ENCODE measurements at regions not wholly inside any gene's neighbourhood (a gene's known extent, or its start where the extent isn't known, plus 50 kb on each side); places are given as distances from the start of the nearest gene placed in this dataset.

DNA sequence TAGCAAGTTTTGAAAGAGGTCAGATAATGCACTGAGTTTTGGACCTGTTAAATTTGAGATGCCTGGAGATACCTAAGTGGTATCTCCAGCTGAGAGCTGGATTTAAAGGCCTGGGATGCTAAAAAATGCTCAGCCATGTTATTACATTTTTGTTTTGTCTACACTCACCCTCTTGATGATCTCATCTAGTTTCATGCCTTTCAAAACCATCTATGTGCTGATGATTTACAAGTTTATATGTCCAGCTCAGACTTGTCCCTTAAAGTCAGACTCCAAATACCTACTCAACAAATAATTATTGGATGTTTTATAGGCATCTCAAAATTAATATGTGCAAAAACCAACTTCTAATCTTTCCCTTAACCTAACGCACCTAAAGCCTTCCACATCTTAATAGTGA, 103.6 kb upstream of the OR9G4 start:
- no peak overlapping the region for H2AFZ ChIP-seq (ENCODE audit: control insufficient read depth, low read depth, low read length)
- intact Hi-C loops (cut with micrococcal nuclease; ENCODE audit: unreplicated experiment) (loop anchor here (10.0 kb wide), 1 partner anchor 133 kb away; the partner anchor contains the start of gene OR5AK2), in situ Hi-C loops (cut with MboI) (no loop called here)
- BruUV-seq (replicated peaks): no TSS peak
- no peaks in the 10 kb centered on the region for H4K20me1 ChIP-seq (ENCODE audit: control insufficient read depth, insufficient read depth)
- ATAC-seq (no peak), DNase-seq (ENCODE audit: low read depth, low spot score) (no peak), FAIRE-seq (no peak)
- WGBS (ENCODE audit: insufficient coverage, insufficient replicate concordance, low lambda C conversion rate, missing lambda C conversion rate): 0% methylated on average over 1 of the region's 1 CpG
- no peaks in the 10 kb centered on the region for H3K79me2 ChIP-seq (ENCODE audit: control insufficient read depth, insufficient read depth, low read length)
- CTCF ChIA-PET: interaction anchor here (0.9 to 2.0 kb wide), 2 partner anchors 397 kb away, joined by 3 to 5 read pairs; no protein-coding TSS in a partner anchor
- RAD21 ChIA-PET (ENCODE audit: unreplicated experiment): no interaction called here
- SMC1A ChIA-PET (ENCODE audit: uncharacterized antibody, unreplicated experiment): interaction anchor here (0.9 kb wide), 1 partner anchor 226 kb away, joined by 3 read pairs; no protein-coding TSS in a partner anchor
- H3K4me3 ChIP-seq: no peak overlapping the region
- TF ChIP-seq SUPT20H (IDR thresholded peaks at IDR 0.05; ENCODE audit: borderline replicate concordance, control insufficient read depth, low read depth, low read length) (no peak), MTA3 (IDR thresholded peaks at IDR 0.05; ENCODE audit: borderline replicate concordance, low read length) (no peak)
- H3K27me3 ChIP-seq (replicated peaks in 1 of 2; ENCODE audit: control insufficient read depth in 2 of 2, insufficient read depth in 2 of 2, low read length in 1 of 2): no peaks in the 10 kb centered on the region
- POLR2A ChIA-PET: no interaction called here
- no peak overlapping the region for H3K9ac ChIP-seq (ENCODE audit: control insufficient read depth, insufficient read depth, low read length)
- no peak overlapping the region for H3K27ac ChIP-seq (ENCODE audit: control insufficient read depth, insufficient read depth)
- H3K4me2 ChIP-seq (ENCODE audit: control insufficient read depth, insufficient read depth): no peak overlapping the region
- no peaks in the 10 kb centered on the region for H3K4me1 ChIP-seq (ENCODE audit: control insufficient read depth, insufficient read depth, low read length)
- no peaks in the 10 kb centered on the region for H3K9me3 ChIP-seq (replicated peaks; ENCODE audit: control insufficient read depth, insufficient read depth, low read length)
- no peaks in the 10 kb centered on the region for H3K36me3 ChIP-seq (ENCODE audit: control insufficient read depth in 2 of 2, insufficient read depth in 2 of 2, low read length in 1 of 2)

DNA sequence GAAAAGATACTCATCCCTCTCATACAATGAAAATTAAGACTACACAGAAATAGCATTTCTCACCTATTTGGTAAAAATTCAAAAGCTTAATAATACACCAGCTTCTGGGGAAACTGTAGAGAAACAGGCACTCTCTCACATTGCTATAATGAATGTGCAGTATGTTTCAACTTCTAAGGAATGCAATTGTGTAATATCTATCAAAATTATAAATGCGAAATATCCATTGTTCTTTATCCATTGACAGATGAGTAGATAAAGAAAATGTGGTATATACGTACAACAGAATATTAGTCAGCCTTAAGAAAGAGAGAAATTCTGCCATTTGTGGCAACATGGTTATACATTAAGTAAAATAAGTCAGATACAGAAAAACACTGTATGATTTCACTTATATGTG, 101.4 kb upstream of the OR9G4 start:
- in situ Hi-C loops (cut with MboI): loop anchor here (25.0 kb wide), 1 partner anchor 637 kb away; no protein-coding TSS in a partner anchor
- Histone ChIP-seq H3K27me3 (replicated peaks in 1 of 2; ENCODE audit: control insufficient read depth in 2 of 2, insufficient read depth in 2 of 2, low read length in 1 of 2) (no peaks in the 10 kb centered on the region), H3K4me2 (ENCODE audit: control insufficient read depth, insufficient read depth) (no peak overlapping the region), H3K9ac (ENCODE audit: control insufficient read depth, insufficient read depth, low read length) (no peak overlapping the region), H4K20me1 (ENCODE audit: control insufficient read depth, insufficient read depth) (no peaks in the 10 kb centered on the region), H3K9me3 (replicated peaks; ENCODE audit: control insufficient read depth, insufficient read depth, low read length) (no peaks in the 10 kb centered on the region), H3K4me3 (no peak overlapping the region), H2AFZ (ENCODE audit: control insufficient read depth, low read depth, low read length) (no peak overlapping the region), H3K36me3 (ENCODE audit: control insufficient read depth in 2 of 2, insufficient read depth in 2 of 2, low read length in 1 of 2) (no peaks in the 10 kb centered on the region), H3K4me1 (ENCODE audit: control insufficient read depth, insufficient read depth, low read length) (no peaks in the 10 kb centered on the region), H3K27ac (ENCODE audit: control insufficient read depth, insufficient read depth) (no peak overlapping the region), H3K79me2 (ENCODE audit: control insufficient read depth, insufficient read depth, low read length) (no peaks in the 10 kb centered on the region)
- ChIA-PET SMC1A (ENCODE audit: uncharacterized antibody, unreplicated experiment) (no interaction called here), POLR2A (interaction anchor here (0.6 kb wide), 1 partner anchor 320 kb away, joined by 4 read pairs; no protein-coding TSS in a partner anchor), RAD21 (ENCODE audit: unreplicated experiment) (interaction anchor here (0.8 kb wide), 1 partner anchor 407 kb away, joined by 3 read pairs; no protein-coding TSS in a partner anchor), CTCF (interaction anchor here (1.5 to 2.0 kb wide), 2 partner anchors 9 to 399 kb away, joined by 3 to 5 read pairs; no protein-coding TSS in a partner anchor)
- ATAC-seq (no peak), DNase-seq (ENCODE audit: low read depth, low spot score) (no peak), FAIRE-seq (no peak)
- 19% methylated on average over 2 of the region's 2 CpGs for WGBS (ENCODE audit: insufficient coverage, insufficient replicate concordance, low lambda C conversion rate, missing lambda C conversion rate)
- intact Hi-C loops (cut with micrococcal nuclease; ENCODE audit: unreplicated experiment): loop anchor here (10.0 kb wide), 2 partner anchors 135 to 265 kb away; partner anchors contain the start of gene OR5AK2
- no TSS peak for BruUV-seq (replicated peaks)
- TF ChIP-seq TCF7 (IDR thresholded peaks at IDR 0.05; ENCODE audit: borderline replicate concordance) (no peak), MEF2B (IDR thresholded peaks at IDR 0.05; ENCODE audit: partially characterized antibody, poor library complexity, severe bottlenecking) (no peak), BMI1 (IDR thresholded peaks at IDR 0.05; ENCODE audit: borderline replicate concordance) (no peak), CREM (IDR thresholded peaks at IDR 0.05; ENCODE audit: low read depth) (no peak), SRF (IDR thresholded peaks at IDR 0.05; ENCODE audit: low read depth in 2 of 2, low read length in 2 of 2) (no peak), RAD51 (IDR thresholded peaks at IDR 0.05) (no peak), PAX5 (IDR thresholded peaks at IDR 0.05; ENCODE audit: borderline replicate concordance, low read depth, low read length) (no peak), ZNF207 (IDR thresholded peaks at IDR 0.05; ENCODE audit: borderline replicate concordance) (no peak), ETV6 (conservative IDR thresholded peaks at IDR 0.05 in 1 of 2, IDR thresholded peaks at IDR 0.05 in 1 of 2; ENCODE audit: borderline replicate concordance in 1 of 2, low read depth in 1 of 2) (no peak), TARDBP (IDR thresholded peaks at IDR 0.05; ENCODE audit: borderline replicate concordance) (no peak), IKZF2 (IDR thresholded peaks at IDR 0.05) (no peak), CREB1 (IDR thresholded peaks at IDR 0.05; ENCODE audit: low read depth) (no peak)
- TF ChIP-seq, protein P1, sequence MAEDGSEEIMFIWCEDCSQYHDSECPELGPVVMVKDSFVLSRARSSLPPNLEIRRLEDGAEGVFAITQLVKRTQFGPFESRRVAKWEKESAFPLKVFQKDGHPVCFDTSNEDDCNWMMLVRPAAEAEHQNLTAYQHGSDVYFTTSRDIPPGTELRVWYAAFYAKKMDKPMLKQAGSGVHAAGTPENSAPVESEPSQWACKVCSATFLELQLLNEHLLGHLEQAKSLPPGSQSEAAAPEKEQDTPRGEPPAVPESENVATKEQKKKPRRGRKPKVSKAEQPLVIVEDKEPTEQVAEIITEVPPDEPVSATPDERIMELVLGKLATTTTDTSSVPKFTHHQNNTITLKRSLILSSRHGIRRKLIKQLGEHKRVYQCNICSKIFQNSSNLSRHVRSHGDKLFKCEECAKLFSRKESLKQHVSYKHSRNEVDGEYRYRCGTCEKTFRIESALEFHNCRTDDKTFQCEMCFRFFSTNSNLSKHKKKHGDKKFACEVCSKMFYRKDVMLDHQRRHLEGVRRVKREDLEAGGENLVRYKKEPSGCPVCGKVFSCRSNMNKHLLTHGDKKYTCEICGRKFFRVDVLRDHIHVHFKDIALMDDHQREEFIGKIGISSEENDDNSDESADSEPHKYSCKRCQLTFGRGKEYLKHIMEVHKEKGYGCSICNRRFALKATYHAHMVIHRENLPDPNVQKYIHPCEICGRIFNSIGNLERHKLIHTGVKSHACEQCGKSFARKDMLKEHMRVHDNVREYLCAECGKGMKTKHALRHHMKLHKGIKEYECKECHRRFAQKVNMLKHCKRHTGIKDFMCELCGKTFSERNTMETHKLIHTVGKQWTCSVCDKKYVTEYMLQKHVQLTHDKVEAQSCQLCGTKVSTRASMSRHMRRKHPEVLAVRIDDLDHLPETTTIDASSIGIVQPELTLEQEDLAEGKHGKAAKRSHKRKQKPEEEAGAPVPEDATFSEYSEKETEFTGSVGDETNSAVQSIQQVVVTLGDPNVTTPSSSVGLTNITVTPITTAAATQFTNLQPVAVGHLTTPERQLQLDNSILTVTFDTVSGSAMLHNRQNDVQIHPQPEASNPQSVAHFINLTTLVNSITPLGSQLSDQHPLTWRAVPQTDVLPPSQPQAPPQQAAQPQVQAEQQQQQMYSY (CRISPR knock-in tag; IDR thresholded peaks at IDR 0.05): no peak

All from GM12878 (cell line).